Spleen (tissue), 7 donors: ENCODE measurements at regions not wholly inside any gene's neighbourhood (a gene's known extent, or its start where the extent isn't known, plus 50 kb on each side); places are given as distances from the start of the nearest gene placed in this dataset.

ENCODE experiments used
- POLR2A ChIP-seq, 3 donors: fragments of 450-650 bp; IDR thresholded peaks; one replicate each; pipeline ENCODE4 v1.5.1; 2017; ENCODE audit warnings: antibody characterized with exemption in 3 of 3, mild to moderate bottlenecking in 1 of 3
- POLR2AphosphoS5 ChIP-seq, 3 donors: sonication (generic); formaldehyde crosslinking; IDR thresholded peaks; one replicate each; pipeline ENCODE4 v1.5.1; 2017; ENCODE audit warnings: antibody characterized with exemption in 3 of 3
- TF ChIP-seq, protein P1 (sequence below), 11 experiments: fragments of 200-600 bp in 7 of 11; fragments of 450-650 bp in 4 of 11; sonication (generic) in 4 of 11; IDR thresholded peaks in 8 of 11; conservative IDR thresholded peaks in 3 of 11; 1 replicate in 7 of 11; 2 replicates in 4 of 11; pipeline versions ENCODE4 v1.4.0 to v1.8.0; 2016 to 2021; ENCODE audit warnings: antibody characterized with exemption in 11 of 11, inconsistent platforms in 4 of 11, mild to moderate bottlenecking in 1 of 11
- donor health status: DM: no; HTN: no; CAD: no; lungs with moderate emphysema.
- donor health status: DM: no; HTN: no; CAD: no.
- donor health status: DM: no; HTN: no; CAD: no.

DNA sequence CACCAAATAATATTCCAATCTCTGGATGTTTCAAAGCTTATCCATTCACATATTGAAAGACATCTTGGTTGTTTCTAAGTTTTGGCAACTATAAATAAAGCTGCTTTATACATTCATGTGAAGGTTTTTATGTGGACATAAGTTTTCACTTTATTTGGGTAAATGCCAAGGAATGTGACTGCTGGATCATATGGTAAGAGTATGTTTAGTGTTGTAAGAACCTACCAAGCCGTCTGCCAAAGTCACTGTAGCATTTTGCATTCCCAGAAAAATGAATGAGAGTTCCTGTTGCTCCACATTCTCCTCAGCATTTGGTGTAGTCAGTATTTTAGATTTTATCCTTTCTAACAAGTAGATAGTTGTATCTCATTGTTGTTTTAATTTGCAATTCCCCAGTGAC lies 1047.7 kb downstream of the C4orf33 start:
- TF ChIP-seq, protein P1, sequence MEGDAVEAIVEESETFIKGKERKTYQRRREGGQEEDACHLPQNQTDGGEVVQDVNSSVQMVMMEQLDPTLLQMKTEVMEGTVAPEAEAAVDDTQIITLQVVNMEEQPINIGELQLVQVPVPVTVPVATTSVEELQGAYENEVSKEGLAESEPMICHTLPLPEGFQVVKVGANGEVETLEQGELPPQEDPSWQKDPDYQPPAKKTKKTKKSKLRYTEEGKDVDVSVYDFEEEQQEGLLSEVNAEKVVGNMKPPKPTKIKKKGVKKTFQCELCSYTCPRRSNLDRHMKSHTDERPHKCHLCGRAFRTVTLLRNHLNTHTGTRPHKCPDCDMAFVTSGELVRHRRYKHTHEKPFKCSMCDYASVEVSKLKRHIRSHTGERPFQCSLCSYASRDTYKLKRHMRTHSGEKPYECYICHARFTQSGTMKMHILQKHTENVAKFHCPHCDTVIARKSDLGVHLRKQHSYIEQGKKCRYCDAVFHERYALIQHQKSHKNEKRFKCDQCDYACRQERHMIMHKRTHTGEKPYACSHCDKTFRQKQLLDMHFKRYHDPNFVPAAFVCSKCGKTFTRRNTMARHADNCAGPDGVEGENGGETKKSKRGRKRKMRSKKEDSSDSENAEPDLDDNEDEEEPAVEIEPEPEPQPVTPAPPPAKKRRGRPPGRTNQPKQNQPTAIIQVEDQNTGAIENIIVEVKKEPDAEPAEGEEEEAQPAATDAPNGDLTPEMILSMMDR (IDR thresholded peaks at IDR 0.05 in 8 of 11, conservative IDR thresholded peaks at IDR 0.05 in 3 of 11): no peak
- TF ChIP-seq POLR2A (IDR thresholded peaks at IDR 0.05) (no peak), POLR2AphosphoS5 (IDR thresholded peaks at IDR 0.05) (no peak)
